NB4 (cell line): ENCODE measurements at regions not wholly inside any gene's neighbourhood (a gene's known extent, or its start where the extent isn't known, plus 50 kb on each side); places are given as distances from the start of the nearest gene placed in this dataset.

ENCODE experiments used
- POLR2A ChIP-seq: IDR thresholded peaks from 2 replicates; pipeline ENCODE4 v1.6.1; 2011; ENCODE audit warnings: mild to moderate bottlenecking; ENCODE audit not compliant: insufficient read length; ENCODE audit errors: extremely low read depth
- TF ChIP-seq, protein P1 (sequence below): IDR thresholded peaks from one replicate; pipeline ENCODE4 v1.5.1; 2012; ENCODE audit warnings: low read depth, low read length

DNA sequence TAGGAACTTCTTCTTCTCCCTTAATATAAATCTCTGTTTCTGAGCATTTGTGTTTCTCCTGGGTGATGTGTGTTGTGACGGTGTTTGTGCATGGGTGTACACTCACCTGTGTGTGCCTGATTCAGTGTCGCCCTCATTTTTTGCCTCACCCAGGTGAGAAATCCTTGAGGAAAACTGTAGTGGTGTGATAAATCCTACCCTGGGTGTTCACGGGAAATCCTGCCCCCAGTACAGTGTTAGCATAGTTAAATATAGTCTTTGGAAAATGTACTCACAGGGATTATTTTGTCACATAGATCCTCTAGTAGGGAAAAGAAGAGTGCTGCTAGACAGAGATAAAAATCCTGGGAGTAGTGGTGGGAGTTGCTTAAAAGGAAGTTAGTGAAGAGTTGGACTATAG lies 291.9 kb upstream of the PITX2 start:
- TF ChIP-seq, protein P1, sequence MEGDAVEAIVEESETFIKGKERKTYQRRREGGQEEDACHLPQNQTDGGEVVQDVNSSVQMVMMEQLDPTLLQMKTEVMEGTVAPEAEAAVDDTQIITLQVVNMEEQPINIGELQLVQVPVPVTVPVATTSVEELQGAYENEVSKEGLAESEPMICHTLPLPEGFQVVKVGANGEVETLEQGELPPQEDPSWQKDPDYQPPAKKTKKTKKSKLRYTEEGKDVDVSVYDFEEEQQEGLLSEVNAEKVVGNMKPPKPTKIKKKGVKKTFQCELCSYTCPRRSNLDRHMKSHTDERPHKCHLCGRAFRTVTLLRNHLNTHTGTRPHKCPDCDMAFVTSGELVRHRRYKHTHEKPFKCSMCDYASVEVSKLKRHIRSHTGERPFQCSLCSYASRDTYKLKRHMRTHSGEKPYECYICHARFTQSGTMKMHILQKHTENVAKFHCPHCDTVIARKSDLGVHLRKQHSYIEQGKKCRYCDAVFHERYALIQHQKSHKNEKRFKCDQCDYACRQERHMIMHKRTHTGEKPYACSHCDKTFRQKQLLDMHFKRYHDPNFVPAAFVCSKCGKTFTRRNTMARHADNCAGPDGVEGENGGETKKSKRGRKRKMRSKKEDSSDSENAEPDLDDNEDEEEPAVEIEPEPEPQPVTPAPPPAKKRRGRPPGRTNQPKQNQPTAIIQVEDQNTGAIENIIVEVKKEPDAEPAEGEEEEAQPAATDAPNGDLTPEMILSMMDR = no peak
- TF ChIP-seq POLR2A = no peak
